ENCODE measurements at regions not wholly inside any gene's neighbourhood (a gene's known extent, or its start where the extent isn't known, plus 50 kb on each side); places are given as distances from the start of the nearest gene placed in this dataset.

- peak; percentile 61 for DNase-seq (ENCODE audit: low spot score)
Observed at GRCh38 chr9:105146677-105147076, 97.8 kb upstream of the SLC44A1 start.

DNA sequence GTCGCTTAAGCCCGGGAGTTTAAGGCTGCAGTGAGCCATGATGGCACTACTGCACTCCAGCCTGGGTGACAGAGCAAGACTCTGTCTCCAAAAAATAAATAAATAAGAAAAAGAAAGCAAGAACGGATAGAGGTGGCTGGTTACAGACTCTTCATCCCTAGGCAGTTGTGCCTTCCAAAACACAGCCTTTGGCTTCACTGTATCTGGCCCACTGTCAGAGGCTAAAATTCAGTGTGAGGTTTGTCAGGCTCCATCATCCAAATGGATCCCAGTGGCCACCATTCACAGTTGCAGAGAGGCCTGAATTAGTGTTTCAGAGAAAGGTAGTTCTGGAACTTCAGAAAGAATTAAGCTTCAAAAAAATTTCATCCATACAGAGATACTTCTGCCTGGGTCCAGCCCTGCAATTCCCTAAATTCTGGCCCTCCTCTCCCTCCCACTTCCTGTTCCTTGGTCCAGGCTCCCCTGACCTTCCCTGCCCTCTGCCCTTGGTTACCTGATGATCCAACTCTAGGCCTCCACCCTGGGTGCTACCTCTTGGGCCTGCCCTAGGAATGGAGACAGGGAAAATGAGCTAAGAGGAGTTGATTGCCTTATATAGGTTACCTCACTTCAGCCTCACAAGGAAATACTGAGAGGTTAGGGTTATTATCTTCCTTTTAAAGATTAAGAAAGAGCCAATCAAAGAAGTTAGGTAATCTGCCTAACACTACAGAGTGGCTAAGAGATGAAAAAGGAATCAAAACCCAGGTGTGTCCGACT, 97.2 kb upstream of the SLC44A1 start:
- DNase-seq (ENCODE audit: low spot score) = no peak

DNA sequence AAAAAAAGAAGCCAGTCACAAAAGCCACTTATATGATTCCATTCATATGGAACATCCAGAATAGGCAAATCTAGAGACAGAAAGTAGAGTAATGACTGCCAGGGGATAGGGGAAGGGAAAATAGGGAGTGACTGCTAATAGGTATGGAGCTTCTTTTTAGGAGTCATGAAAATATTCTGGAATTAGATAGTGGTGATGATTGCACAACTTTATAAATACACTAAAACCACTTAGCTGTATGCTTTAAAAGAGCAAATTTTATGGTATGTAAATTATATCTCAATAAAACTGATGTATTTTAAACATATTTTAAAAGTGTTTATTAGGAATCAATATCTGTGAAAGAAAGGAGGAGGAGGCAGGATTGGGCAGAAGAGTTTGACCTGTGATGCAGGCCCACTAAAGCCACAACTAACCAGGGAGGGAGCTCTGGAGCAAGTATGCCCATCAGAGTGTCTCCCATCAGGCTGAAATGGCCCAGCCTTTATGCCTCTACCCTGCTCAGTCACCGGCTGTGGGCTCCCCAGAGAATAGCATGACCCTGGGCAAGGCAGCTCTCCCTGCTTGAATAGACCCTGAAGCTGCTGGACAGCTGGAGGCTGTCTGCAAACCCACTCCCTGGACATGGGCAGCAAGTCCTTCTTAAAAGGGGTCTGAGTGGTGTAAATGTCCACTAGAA, 96.0 kb upstream of the SLC44A1 start:
- no peak for DNase-seq (ENCODE audit: low spot score)

DNA sequence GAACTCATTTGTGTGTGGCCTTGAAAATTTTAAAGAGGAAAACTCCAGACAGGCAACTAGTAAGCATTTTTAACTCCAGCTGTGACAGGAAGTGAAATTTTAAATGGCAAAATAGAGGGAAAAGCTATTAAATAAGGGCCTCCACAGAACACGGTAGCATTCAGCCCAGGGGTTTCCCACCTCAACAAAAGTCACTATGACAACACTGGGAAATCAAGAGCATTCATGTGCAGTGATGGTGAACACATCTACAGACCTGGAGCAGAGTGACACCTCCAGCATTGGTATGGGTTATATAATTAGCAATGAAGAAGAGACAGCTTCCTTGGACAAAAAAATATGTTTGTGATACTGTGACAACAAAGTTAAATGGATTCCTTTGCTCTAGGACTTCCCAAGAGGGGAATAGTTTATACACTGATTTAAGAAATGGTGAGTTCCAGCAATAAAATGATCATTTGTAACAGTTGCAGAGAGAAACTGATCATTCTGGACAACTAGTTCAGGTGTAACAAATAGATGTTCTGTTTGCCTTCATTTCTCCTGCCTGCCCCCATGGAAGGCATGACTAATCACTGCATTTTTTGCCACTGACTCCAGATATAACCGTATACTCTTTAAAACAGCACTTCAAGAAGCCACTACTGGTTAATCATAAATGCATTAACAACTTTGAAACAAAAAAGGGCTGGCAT, 93.3 kb upstream of the SLC44A1 start:
- no peak for DNase-seq (ENCODE audit: low spot score)

DNA sequence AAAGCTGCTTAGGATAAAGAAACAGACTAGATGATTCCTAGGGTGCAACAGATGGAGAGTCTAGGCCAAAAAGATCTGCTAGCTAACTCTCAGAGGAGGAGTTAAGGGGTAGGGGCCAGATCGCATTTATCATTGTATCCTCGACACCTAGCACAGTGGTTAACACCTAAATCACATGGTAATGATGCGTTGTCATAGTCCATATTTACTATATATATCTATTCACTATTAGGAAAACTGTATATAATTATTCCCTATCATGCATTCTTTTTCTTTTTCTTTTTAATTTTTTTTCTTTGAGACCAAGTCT, 92.8 kb upstream of the SLC44A1 start:
- DNase-seq (ENCODE audit: low spot score) = no peak

DNA sequence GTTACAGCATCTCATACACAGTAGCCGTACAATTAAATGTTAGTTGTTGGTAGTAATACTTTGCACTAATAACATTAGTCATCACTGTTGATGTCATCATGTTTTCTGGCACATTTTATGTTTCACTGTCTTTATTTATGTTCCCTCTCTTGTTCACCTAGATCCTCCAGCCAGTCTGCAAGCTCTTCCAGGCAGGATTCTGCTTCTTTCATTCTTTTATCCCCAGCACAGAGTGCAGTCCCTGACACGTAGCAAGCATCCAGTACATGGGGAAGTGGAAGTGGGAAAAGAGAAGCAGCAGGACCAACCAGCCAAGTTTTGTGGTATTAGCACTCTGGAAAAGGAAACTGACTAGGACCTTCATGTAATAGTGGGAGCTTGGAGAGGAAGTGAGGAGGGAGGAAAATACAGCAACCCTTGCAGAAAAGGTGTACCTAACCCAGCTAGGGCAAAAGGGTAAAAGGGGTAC, 89.7 kb upstream of the SLC44A1 start:
- peak; percentile 51 for DNase-seq (ENCODE audit: low spot score)

DNA sequence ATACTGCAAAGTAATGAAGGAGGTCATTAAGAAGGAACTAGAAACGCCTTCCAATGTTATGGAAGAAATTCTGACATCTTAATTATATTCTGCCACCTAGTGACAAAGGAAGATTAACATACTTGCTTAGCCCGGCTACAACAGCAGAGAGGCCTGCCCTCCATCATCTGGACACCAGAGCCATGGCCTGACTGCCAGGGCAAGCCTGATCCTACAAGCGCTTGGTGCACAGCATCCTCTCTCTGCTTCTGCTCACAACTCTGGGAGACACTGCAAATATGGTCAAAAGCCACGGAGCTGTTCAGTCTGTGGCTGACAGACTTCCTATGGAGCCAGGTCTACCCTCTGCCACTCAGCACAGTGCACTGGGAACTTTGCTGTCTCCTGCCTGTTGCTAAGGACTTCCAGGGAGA, 87.3 kb upstream of the SLC44A1 start:
- DNase-seq (ENCODE audit: low spot score) = peak; percentile 86

- DNase-seq (ENCODE audit: low spot score) = no peak
Observed at GRCh38 chr9:105158020-105158419, 86.4 kb upstream of the SLC44A1 start.

DNA sequence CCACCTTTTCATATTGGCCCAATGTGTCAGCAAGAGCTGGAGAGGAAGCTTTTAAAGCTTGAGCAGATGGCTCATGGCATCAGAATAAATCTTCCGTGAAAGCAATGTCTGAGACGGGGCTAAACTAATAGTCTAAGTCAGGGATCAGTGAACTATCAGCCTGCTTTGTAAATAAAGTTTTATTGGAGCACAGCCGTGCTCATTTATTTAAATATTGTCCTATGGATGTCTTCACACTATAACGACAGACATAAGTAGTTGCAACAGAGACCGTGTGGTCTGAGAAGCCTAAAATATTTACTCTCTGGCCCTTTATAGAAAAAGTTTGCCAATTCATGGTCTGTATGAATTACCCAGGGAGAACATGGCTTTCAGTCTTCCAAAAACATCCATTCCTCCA, 85.6 kb upstream of the SLC44A1 start:
- no peak for DNase-seq (ENCODE audit: low spot score)

GRCh38 chr9:105168870-105169319, 75.6 kb upstream of the SLC44A1 start:
- no peak for DNase-seq (ENCODE audit: low spot score)

- no peak for DNase-seq (ENCODE audit: low spot score)
Observed at GRCh38 chr9:105171076-105171475, 73.4 kb upstream of the SLC44A1 start.

GRCh38 chr9:105171589-105171988, 72.9 kb upstream of the SLC44A1 start:
- DNase-seq (ENCODE audit: low spot score) = no peak

DNA sequence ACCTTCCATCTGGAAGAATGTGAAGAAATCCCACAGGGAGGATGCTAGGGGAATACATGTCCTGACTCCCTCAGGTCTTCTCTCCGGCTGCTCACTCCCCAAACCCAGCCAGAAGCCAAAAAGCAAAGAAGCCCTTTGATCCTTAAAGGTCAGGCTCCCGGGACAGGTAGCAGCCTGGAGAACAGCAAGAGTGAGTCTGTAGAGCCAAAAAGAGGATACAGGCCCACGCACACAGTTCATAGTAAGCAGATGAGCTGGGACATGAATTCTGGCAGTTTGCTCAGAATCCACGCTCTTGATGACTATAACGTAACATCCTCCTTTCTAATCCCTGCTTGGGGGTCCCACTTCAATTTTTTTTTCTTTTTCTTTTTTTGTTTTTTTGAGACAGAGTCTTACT, 72.0 kb upstream of the SLC44A1 start:
- no peak for DNase-seq (ENCODE audit: low spot score)

DNA sequence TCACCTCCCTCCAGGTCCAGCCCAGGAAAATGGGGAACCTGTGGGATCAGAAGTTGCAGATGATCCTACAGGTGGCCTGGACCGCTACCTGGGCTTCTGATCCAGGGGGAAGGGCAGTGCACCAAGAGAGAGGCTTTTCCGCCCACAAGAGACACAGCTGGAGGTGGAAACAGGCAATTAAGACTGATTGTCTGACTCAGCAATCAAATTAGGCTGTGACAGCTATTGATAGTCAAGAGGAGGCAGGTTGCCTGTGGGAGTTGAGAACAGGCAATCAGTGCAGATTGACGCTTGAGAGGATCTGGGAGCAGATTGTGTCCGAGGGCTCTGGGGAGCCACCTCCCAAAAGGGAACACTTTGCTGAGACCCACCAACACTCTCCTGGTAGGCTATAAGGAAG, 71.1 kb upstream of the SLC44A1 start:
- DNase-seq (ENCODE audit: low spot score) = peak; percentile 43

- DNase-seq (ENCODE audit: low spot score) = no peak
Observed at GRCh38 chr9:105173826-105174225, 70.6 kb upstream of the SLC44A1 start.

GRCh38 chr9:105176194-105176593, 68.3 kb upstream of the SLC44A1 start:
- no peak for DNase-seq (ENCODE audit: low spot score)

GRCh38 chr9:105178076-105178475, 66.4 kb upstream of the SLC44A1 start:
- DNase-seq (ENCODE audit: low spot score) = peak; percentile 51

- DNase-seq (ENCODE audit: low spot score) = no peak
Observed at GRCh38 chr9:105187781-105188180, 56.7 kb upstream of the SLC44A1 start.

GRCh38 chr9:105188746-105189145, 55.7 kb upstream of the SLC44A1 start:
- DNase-seq (ENCODE audit: low spot score) = no peak

DNA sequence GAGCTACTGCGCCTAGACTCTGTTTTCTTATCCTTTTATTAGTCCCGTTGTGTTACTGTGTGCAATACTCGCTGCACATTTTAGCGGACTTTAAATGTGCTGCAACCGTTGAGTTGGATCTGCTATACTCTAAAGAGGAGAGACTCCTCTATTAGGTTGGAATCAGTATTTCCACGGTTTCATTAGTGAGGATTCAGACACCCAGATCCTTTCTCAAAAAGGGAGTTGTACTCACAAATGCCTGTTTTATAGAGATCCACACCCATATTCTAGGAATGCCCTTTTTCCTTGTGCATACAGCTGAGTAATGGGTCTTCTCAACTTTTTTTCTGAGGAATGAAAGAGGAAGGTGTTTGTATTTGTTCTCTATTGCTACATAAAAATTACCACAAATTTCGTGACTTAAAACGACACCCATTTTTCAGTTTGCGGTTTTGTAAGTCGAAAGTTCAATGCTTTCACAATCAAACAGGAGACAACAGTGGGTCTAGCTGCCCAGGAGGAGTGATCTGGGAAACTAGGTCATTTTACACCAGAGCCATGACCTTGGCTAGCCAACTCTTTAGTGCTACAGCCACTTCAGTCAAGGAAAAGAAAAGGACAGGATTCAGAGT, 52.8 kb upstream of the SLC44A1 start:
- DNase-seq (ENCODE audit: low spot score) = peak; percentile 12

GRCh38 chr9:105193560-105193959, 50.9 kb upstream of the SLC44A1 start:
- no peak for DNase-seq (ENCODE audit: low spot score)

GRCh38 chr9:105194234-105194633, 50.2 kb upstream of the SLC44A1 start:
- no peak for DNase-seq (ENCODE audit: low spot score)
